A549 (cell line): ENCODE measurements at regions not wholly inside any gene's neighbourhood (a gene's known extent, or its start where the extent isn't known, plus 50 kb on each side); places are given as distances from the start of the nearest gene placed in this dataset.
A peak's percentile ranks its signal among the peaks of the same experiment; 100 is the strongest.

Experiments used
- ATAC-seq, 2 experiments: fragments of 200-7000 bp in 1 of 2; fragments of >200 bp in 1 of 2; cut with Nextera tagmentation in 1 of 2; cut with Tn5 transposase in 1 of 2; 3 replicates each; pipeline versions ENCODE4 v1.8.0 to v1.9.1; 2018 to 2020; ENCODE audit warnings: mild to moderate bottlenecking in 1 of 2, moderate library complexity in 1 of 2
- CTCF ChIA-PET: fragments of 300-600 bp; sonication (Branson Sonifier 250); formaldehyde crosslinking; extraction: SDS; loops from one replicate; lab custom pipeline; 2021; ENCODE audit warnings: antibody characterized with exemption, inconsistent platforms; lab: Yijun Ruan, JAX
- POLR2A ChIA-PET: fragments of 350-600 bp; formaldehyde crosslinking; extraction: SDS; loops from one replicate; lab custom pipeline; 2021; ENCODE audit warnings: antibody characterized with exemption, inconsistent platforms; lab: Yijun Ruan, JAX
- DNase-seq, 2 experiments: peaks; one replicate each; pipeline versions ENCODE4 v3.0.0 to v3.0.0-alpha.2; 2011 to 2016; ENCODE audit warnings: low read depth in 1 of 2, low spot score in 1 of 2
- FAIRE-seq: peaks from 2 replicates; lab custom pipeline; 2011; peaks lifted over from hg19 to GRCh38; lab: Jason Lieb, UNC
- H3K27ac ChIP-seq, 2 experiments: fragments of >200 bp; sonication (Bioruptor Twin); formaldehyde crosslinking; 3 replicates each; pipeline ENCODE4 v1.5.1; 2016 to 2017
- H3K4me1 ChIP-seq: fragments of >200 bp; sonication (Bioruptor Twin); formaldehyde crosslinking; 3 replicates; pipeline ENCODE4 v1.6.1; 2016
- H3K4me2 ChIP-seq: fragments of >200 bp; sonication (Bioruptor Twin); formaldehyde crosslinking; 3 replicates; pipeline ENCODE4 v1.6.1; 2016
- H3K4me3 ChIP-seq: fragments of >200 bp; sonication (Bioruptor Twin); formaldehyde crosslinking; 3 replicates; pipeline ENCODE4 v1.5.1; 2016
- H3K9me3 ChIP-seq: fragments of >200 bp; sonication (Bioruptor Twin); formaldehyde crosslinking; 3 replicates; pipeline ENCODE4 v1.6.1; 2016
- BCL3 ChIP-seq: fragments of >200 bp; sonication (Bioruptor Twin); formaldehyde crosslinking; IDR thresholded peaks from 3 replicates; pipeline ENCODE4 v1.6.1; 2016
- BHLHE40 ChIP-seq: IDR thresholded peaks from 2 replicates; pipeline ENCODE4 v1.6.1; 2012; ENCODE audit warnings: low read depth, low read length, inconsistent platforms
- CTCF ChIP-seq: fragments of >200 bp; sonication (Bioruptor Twin); formaldehyde crosslinking; IDR thresholded peaks from 3 replicates; pipeline ENCODE4 v1.5.1; 2016
- EHF ChIP-seq: fragments of 250-450 bp; sonication (Bioruptor Pico); IDR thresholded peaks from 2 replicates; pipeline ENCODE4 v1.5.0; 2020; ENCODE audit warnings: mild to moderate bottlenecking
- EHMT2 ChIP-seq: fragments of 200-600 bp; sonication (generic); IDR thresholded peaks from 2 replicates; pipeline ENCODE4 v1.6.1; 2016; ENCODE audit warnings: antibody characterized with exemption, low read depth, mild to moderate bottlenecking, moderate library complexity
- EP300 ChIP-seq, 2 experiments: fragments of >200 bp; sonication (Bioruptor Twin); formaldehyde crosslinking; IDR thresholded peaks; 2 replicates in 1 of 2; 3 replicates in 1 of 2; pipeline ENCODE4 v1.6.1; 2016 to 2017
- ESRRA ChIP-seq: fragments of 150-350 bp; IDR thresholded peaks from 2 replicates; pipeline ENCODE4 v1.6.1; 2014; ENCODE audit warnings: mild to moderate bottlenecking, low read length, borderline replicate concordance
- FOSL2 ChIP-seq, 2 experiments: fragments of 450-650 bp in 1 of 2; fragments of >200 bp in 1 of 2; sonication (Bioruptor Twin) in 1 of 2; formaldehyde crosslinking; IDR thresholded peaks; 2 replicates each; pipeline versions ENCODE4 v1.5.0 to v1.6.1; 2016 to 2020; ENCODE audit warnings: mild to moderate bottlenecking in 1 of 2, moderate library complexity in 1 of 2
- HOXA7 ChIP-seq: fragments of 250-450 bp; sonication (Bioruptor Pico); IDR thresholded peaks from 2 replicates; pipeline ENCODE4 v1.5.0; 2020; ENCODE audit warnings: mild to moderate bottlenecking, moderate library complexity
- KDM1A ChIP-seq: fragments of 200-600 bp; sonication (generic); IDR thresholded peaks from 2 replicates; pipeline ENCODE4 v1.6.1; 2016; ENCODE audit warnings: low read depth, mild to moderate bottlenecking
- MAZ ChIP-seq: fragments of 150-350 bp; IDR thresholded peaks from 2 replicates; pipeline ENCODE4 v1.6.1; 2014; ENCODE audit warnings: antibody characterized with exemption, low read depth, low read length, borderline replicate concordance
- MYC ChIP-seq: IDR thresholded peaks from 2 replicates; pipeline ENCODE4 v1.6.1; 2012; ENCODE audit warnings: mild to moderate bottlenecking, inconsistent platforms, low read length, improper control_type of control experiment, borderline replicate concordance
- NFE2L2 ChIP-seq: fragments of 150-350 bp; conservative IDR thresholded peaks from 2 replicates; pipeline ENCODE4 v1.6.1; 2014; ENCODE audit warnings: low read length
- POLR2A ChIP-seq: IDR thresholded peaks from 2 replicates; pipeline ENCODE4 v1.6.1; 2012; ENCODE audit warnings: mild to moderate bottlenecking, low read length
- POLR2AphosphoS2 ChIP-seq: conservative IDR thresholded peaks from 2 replicates; pipeline ENCODE4 v1.6.1; 2012; ENCODE audit warnings: low read length, improper control_type of control experiment, inconsistent platforms
- RFX5 ChIP-seq: fragments of 450-650 bp; IDR thresholded peaks from 2 replicates; pipeline ENCODE4 v1.7.1; 2014; ENCODE audit warnings: antibody characterized with exemption, mild to moderate bottlenecking, moderate library complexity
- ZFP36 ChIP-seq: fragments of 450-650 bp; IDR thresholded peaks from 2 replicates; pipeline ENCODE4 v1.6.1; 2014; ENCODE audit warnings: borderline replicate concordance; ENCODE audit not compliant: partially characterized antibody
- ZSCAN20 ChIP-seq: fragments of 250-450 bp; sonication (Bioruptor Pico); IDR thresholded peaks from 2 replicates; pipeline ENCODE4 v1.8.0; 2022; ENCODE audit warnings: mild to moderate bottlenecking, moderate library complexity
- WGBS: methylation state at CpG from one replicate; pipeline ENCODE4 v1.1.6; 2017; ENCODE audit errors: missing lambda C conversion rate; 5-methylcytosine and 5-hydroxymethylcytosine counted together

GRCh38 chr13:60944016-60944415 is 471.6 kb downstream of the PCDH20 start (continued):
- TF ChIP-seq ESRRA (no peak), POLR2A (no peak), CTCF (no peak), KDM1A (no peak), EHF (CRISPR knock-in tag) (no peak), EP300 (IDR thresholded peaks at IDR 0.05) (no peak)

GRCh38 chr13:60936281-60936680 is 479.4 kb downstream of the PCDH20 start:
- WGBS: 22% methylated on average over 3 of the region's 3 CpGs
- Histone ChIP-seq H3K4me1 (no peaks in the 10 kb centered on the region), H3K27ac (no peak overlapping the region), H3K4me2 (no peak overlapping the region), H3K4me3 (no peak overlapping the region), H3K9me3 (no peaks in the 10 kb centered on the region)
- CTCF ChIA-PET: no interaction called here
- POLR2A ChIA-PET: no interaction called here
- ATAC-seq (no peak), FAIRE-seq (no peak), DNase-seq (no peak)
- TF ChIP-seq HOXA7 (CRISPR knock-in tag) (no peak), BHLHE40 (no peak), ZSCAN20 (no peak), KDM1A (no peak), MAZ (no peak), RFX5 (no peak), EHMT2 (no peak), NFE2L2 (no peak), POLR2AphosphoS2 (no peak)

GRCh38 chr13:60933638-60934037 is 482.0 kb downstream of the PCDH20 start:
- H3K4me1 ChIP-seq: no peaks in the 10 kb centered on the region
- no peak for FAIRE-seq
- TF ChIP-seq BCL3 (no peak), MYC (no peak)
- TF ChIP-seq, all 56 proteins: peak for 0
- 18% methylated on average over 2 of the region's 2 CpGs for WGBS
- Histone ChIP-seq H3K4me2 (no peak overlapping the region), H3K4me3 (no peak overlapping the region), H3K27ac (no peak overlapping the region), H3K9me3 (no peaks in the 10 kb centered on the region)
- no peak for DNase-seq
- POLR2A ChIA-PET: no interaction called here
- CTCF ChIA-PET: no interaction called here
- ATAC-seq: no peak

GRCh38 chr13:60931858-60932546 is 483.6 kb downstream of the PCDH20 start:
- ATAC-seq: no peak
- ChIA-PET CTCF (no interaction called here), POLR2A (no interaction called here)
- Histone ChIP-seq H3K9me3 (no peaks in the 10 kb centered on the region), H3K4me1 (no peaks in the 10 kb centered on the region), H3K4me3 (no peak overlapping the region), H3K27ac (no peak overlapping the region), H3K4me2 (0 out of 3 replicates have a peak overlapping the region, but pooled peaks have one; percentile 12)
- FAIRE-seq: no peak
- DNase-seq: peak in 1 of 2 experiments; percentile 4
- no peak for TF ChIP-seq FOSL2 (IDR thresholded peaks at IDR 0.05)
- TF ChIP-seq FOSL2 (CRISPR knock-in tag; IDR thresholded peaks at IDR 0.05): peak; percentile 23; the same call in 1 of the 2 replicates
- no peak for TF ChIP-seq ZFP36
- WGBS: 4% methylated on average over 4 of the region's 4 CpGs
